Stimulated activated CD4-positive, alpha-beta T cell treated with anti-CD3 and anti-CD28 coated beads, Interleukin-2, amount 100 ng/mL, for 48 hours (primary cell): ENCODE measurements at regions not wholly inside any gene's neighbourhood (a gene's known extent, or its start where the extent isn't known, plus 50 kb on each side); places are given as distances from the start of the nearest gene placed in this dataset.
"Not testable (repeated sequence)": the region's sequence is repeated elsewhere in the genome, so short reads cannot be mapped to it uniquely, and the experiment has no call there.

Source experiments
- DNase-seq, 2 donors: peaks; one replicate each; pipeline ENCODE4 v3.0.0-alpha.2; 2020

GRCh38 chr1:38204698-38205097 lies 158.1 kb upstream of the POU3F1 start:
- no peak for DNase-seq

GRCh38 chr1:38203441-38203840 lies 156.8 kb upstream of the POU3F1 start:
- no peak for DNase-seq

GRCh38 chr1:38201431-38201830 lies 154.8 kb upstream of the POU3F1 start:
- DNase-seq = no peak

DNA sequence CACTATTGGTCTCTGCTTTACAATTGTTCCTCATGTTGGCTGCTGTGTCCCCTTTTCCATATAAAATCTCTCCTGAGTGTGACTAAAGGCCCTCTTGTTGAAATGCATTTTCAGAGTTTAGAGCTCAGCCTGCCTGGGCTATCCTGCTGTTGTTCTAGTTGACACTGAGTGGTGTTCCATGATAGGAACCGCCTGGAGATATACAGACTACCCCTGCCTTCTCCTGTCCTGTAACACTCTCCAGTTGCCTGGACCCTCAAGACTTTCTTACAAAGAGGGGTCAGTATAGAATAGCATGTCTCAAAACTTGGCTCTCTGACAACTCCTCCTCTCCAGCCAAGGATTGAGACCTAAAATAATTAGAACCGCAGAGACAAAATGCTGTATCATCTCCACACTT lies 152.0 kb upstream of the POU3F1 start:
- DNase-seq = no peak

- DNase-seq = no peak
Measured at GRCh38 chr1:38198099-38198498, 151.5 kb upstream of the POU3F1 start.

- no peak for DNase-seq
Measured at GRCh38 chr1:38197312-38198061, 150.9 kb upstream of the POU3F1 start.

GRCh38 chr1:38194472-38194871 lies 147.9 kb upstream of the POU3F1 start:
- no peak for DNase-seq

GRCh38 chr1:38193040-38193439 lies 146.4 kb upstream of the POU3F1 start:
- DNase-seq = no peak

DNA sequence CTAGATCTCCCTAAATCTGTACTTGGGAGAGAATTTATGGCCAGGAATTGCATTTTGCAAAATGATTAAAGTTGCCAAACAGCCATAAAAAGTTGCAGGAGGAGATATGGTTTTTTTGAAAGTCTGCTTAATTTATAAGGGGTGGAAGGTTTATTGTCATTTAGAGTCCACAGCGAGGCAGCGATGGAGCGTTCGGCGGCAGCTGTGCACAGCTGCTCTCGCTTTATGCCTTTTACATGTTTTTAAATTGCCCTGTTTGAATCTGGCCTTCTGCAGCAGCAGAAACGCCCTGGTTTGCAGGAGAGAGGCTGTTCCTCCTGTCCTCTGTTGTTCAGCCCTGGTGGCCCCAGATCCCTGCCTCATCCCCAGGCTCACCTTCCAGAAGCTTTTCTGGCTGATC lies 144.9 kb upstream of the POU3F1 start:
- no peak for DNase-seq

- no peak for DNase-seq
Measured at GRCh38 chr1:38190983-38191382, 144.4 kb upstream of the POU3F1 start.

- DNase-seq = no peak
Measured at GRCh38 chr1:38187552-38187951, 141.0 kb upstream of the POU3F1 start.

- no peak for DNase-seq
Measured at GRCh38 chr1:38186566-38186965, 140.0 kb upstream of the POU3F1 start.

DNA sequence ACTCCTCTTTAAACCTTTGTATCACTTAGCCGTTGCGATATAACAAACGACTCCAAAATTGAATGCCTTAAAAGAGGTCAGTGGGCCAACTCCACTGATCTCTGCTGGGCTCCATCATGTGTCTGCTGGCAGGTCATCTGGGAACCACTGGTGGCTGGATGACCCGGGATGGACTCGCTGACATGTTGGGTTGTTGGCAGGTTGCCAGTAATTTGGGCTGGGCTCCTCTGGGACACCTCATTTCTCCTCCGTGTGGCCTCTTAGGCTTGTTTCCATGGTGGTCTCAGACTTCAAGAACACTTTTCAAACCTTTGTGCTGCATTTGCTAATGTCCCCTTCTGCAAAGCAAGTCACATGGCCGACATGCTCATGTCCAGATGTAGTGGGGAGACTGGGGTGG lies 139.3 kb upstream of the POU3F1 start:
- DNase-seq = no peak

- DNase-seq = no peak
Measured at GRCh38 chr1:38183747-38184146, 137.2 kb upstream of the POU3F1 start.

GRCh38 chr1:38183096-38183495 lies 136.5 kb upstream of the POU3F1 start:
- DNase-seq = no peak

- DNase-seq = not testable (repeated sequence)
Measured at GRCh38 chr1:38180388-38180787, 133.8 kb upstream of the POU3F1 start.

GRCh38 chr1:38179483-38179882 lies 132.9 kb upstream of the POU3F1 start:
- DNase-seq = no peak

- DNase-seq = no peak
Measured at GRCh38 chr1:38178216-38178615, 131.6 kb upstream of the POU3F1 start.

DNA sequence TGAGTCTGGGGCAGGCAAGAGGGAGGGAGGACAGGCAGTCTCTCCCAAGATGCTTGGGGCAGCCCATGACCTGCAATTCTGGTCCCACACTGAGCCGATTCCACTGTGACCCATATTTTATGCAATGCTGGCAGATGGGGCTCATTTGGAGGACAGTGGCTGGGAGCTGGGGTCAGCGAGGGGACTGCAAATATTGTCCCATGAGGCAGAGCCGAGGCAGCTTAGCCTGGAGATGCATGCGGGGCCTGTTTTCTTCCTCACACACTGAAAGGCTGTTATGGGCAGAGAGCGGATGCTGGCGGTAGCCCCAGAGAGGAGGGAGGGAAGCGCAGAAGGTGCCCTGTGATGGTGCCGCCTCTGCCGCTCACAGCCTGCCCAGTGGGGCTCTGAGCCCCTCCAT lies 128.5 kb upstream of the POU3F1 start:
- DNase-seq = no peak

DNA sequence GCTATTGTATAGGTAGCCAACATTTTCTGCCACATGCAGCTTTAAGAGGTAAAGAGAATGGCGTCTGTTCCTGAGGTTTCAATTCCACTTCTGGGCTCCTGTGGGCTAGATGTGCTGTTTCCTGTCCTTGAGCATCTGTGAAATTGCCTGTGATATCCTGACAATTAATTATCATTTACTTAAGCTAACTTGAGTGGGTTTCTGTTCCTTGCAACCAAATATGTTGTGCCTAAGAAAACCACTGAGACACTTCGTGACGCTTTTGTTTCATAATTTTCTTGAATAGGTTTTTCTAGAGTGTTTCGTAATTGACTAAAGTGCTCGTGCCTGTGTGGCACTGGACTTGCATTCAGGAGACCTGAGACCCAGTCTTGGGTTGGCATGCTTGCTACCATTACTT lies 127.3 kb upstream of the POU3F1 start:
- no peak for DNase-seq

DNA sequence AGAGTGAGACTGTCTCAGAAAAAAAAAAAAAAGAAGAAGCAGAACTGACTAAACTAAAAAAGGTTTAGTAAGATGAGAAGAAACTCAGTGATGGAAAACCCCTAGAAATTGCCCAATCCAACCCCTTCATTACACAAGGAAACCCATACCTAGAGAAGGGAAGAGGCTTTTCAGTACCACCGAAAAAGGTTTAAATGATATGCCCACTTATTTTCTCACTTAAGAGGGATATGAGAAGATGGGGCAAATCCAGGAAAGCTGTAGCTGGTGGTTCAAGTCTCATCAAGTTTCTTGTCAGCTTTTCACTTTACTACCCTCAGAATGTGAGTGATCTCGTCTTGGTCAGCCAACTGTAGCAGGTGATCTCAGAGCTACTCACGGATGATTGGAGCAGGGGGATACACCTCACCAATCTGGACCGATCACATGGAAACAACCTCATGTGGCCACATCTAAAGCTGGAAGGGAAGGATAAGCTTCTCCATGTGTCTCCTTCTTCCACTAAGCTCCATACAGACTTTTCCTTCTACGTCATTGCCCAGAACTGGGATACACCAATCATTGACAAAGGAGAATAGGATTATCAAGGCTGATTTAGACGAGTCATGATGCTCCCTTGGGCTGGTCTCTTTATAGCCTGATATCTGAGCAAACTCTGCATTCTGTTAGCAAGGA lies 126.7 kb upstream of the POU3F1 start:
- DNase-seq = no peak

GRCh38 chr1:38169121-38169520 lies 122.5 kb upstream of the POU3F1 start:
- no peak for DNase-seq

DNA sequence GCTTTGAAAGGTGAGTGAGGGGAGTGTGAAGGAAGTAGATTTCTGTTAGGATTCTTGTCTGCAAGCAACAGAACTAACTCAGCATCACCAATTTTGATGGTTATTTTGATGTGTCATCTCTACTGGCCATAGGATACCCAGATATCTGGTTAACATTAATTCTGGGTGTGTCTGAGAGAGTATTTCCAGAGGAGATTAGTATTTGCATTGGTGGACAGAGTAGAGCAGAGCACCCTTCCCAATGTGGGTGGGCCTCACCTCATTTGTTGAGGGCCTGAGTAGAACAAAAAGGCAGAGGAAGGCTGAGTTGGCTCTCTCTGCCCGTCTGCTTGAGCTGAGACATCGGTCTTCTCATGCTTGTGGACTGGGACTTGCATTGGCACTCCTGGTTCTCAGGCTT lies 121.8 kb upstream of the POU3F1 start:
- no peak for DNase-seq

DNA sequence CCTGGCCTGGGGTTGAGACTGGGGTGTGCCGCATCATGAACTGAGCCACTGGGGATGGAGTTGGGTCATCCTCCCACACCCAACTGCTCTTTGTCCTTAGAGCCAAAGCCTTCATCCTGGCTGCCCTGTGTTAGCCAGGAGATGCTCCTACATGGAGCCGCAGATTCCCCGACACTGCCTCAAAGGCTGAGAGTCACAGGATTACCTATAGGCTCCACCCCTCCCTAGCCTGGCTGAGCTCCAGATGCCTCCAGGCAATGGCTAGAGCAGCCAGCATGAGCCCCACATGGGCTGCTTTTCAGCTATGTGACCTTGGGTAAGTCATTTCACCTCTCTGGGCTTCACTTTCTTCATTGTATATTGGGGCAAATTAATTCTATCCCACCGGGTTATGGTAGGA lies 119.9 kb upstream of the POU3F1 start:
- no peak for DNase-seq
